SIG-M5 (cell line): ENCODE measurements at regions not wholly inside any gene's neighbourhood (a gene's known extent, or its start where the extent isn't known, plus 50 kb on each side); places are given as distances from the start of the nearest gene placed in this dataset.

Source experiments
- DNase-seq: peaks from one replicate; lab custom pipeline; 2025; lab: John Stamatoyannopoulos, UW

DNA sequence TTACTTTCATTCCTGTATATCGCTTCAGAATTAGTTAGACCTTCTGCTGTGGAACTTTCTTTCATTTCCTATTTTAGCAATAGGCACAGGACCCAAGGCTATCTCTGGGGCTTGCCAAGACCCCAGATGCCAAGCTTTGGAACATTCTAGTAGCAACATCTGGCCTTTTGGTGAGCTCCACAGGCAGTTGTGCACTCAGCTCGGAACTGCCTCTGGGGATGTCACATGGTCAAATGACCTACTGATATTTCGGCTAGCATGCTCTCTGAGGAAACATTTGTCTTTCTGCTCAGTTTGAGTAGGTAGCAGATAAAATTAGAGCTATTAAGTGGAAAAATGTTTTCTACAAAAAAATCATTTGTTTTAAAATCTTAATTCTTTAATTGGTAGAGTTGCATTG lies 76.6 kb upstream of the ITGA4 start:
- no peak for DNase-seq

DNA sequence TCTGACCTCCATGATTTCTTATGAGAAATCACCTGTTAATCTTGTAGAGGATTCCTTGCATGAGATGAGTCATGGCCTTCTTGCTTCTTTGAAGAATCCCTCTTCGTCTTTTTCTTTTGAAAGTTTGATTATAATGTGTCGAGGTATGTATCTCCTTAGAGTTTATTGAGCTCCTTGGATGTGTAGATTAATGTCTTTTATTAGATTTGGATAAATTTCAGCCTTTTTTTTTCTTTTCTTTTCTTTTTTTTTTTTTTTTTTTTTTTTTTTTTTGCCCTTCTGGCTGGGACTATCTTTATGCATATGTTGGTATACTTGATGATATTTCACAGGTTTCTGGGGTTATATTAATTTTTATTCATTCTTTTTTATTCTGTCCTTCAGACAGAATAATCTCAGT lies 72.3 kb upstream of the ITGA4 start:
- no peak for DNase-seq

DNA sequence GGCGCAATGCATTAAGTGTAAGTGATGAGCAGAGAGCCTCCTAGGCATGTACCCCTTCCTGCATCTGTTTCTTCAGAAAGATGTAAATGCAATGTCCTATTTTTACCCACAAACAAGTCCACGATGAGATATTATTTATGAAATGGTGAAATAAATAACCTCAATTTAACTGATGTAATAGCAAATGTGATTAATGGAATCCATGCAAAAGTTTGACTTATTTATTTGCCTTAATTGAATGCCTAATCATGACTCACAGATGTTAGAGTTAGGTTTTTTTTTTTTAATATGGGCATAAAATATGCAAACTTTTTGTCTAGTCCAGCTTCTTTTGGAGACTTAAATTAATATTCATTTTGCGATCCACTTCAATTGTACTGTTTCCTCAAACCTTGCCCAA lies 67.7 kb upstream of the ITGA4 start:
- no peak for DNase-seq

DNA sequence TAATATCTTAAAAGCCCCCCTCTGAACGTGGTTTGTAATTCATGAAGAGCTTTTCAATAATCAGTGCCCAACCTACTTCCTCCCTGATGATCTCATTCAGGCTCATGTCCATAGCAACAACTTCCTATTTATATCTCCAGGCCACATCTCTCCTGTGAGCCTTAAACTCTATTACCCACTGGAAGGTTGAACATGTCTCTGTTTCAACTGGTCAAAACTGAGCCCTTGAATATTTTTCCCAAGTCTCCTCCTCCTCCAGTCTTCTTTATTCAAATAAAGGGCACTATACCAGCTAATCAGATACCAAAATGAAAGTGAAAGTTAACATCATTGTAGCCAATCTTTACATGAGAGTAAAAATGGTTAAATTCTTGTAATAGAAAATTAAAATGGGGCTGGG lies 63.7 kb upstream of the ITGA4 start:
- DNase-seq = peak; percentile 57

DNA sequence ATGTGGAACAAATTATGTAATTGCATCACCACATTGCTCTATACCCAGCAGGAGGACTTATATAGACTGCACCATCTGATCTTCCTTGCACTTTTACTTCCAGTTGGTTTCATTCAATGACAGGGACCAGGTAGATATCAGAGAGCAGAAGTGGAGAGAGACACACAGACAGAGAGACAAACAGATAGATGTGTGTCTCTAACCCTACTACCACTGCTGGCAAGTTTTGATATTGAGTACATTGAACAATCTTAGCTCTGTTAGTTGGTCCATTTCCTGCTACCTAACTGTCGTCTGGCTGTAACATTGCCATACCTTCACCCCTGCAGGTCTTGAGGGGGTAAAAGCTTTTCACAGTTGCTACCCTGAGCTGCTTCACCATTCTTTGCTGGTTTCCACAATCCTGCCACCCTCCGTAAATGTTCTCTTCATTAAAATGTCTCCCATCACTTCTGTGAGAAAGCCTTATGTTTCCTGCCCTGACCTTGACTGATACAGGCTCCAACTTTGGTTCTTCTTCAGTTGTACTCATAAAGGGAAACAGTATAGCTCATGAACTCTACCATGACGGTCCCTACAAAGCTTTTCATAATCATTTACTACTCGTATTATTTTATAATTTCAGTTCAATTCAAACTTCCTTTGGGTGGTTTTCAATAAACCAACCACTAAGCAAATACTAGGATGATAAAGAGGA lies 62.3 kb upstream of the ITGA4 start:
- DNase-seq = no peak

DNA sequence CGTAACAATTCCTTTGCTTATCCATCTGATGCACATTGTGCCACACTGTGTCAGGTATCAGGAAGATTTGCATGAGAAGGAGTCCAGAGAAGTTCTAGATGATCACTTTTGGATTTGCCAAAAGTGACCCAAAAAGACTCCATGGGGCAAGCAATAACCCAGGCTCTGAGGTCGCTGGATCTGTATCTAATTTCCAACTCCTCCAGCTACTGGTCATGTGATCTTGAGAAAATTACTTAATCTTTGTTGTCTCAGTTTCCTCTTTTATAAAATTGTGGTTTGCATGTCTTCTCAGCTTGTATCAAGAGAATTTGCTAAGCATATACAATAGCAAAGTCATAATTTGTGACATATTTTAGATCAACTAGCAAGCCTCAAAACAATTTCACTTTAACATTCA lies 61.3 kb upstream of the ITGA4 start:
- peak; percentile 47 for DNase-seq

DNA sequence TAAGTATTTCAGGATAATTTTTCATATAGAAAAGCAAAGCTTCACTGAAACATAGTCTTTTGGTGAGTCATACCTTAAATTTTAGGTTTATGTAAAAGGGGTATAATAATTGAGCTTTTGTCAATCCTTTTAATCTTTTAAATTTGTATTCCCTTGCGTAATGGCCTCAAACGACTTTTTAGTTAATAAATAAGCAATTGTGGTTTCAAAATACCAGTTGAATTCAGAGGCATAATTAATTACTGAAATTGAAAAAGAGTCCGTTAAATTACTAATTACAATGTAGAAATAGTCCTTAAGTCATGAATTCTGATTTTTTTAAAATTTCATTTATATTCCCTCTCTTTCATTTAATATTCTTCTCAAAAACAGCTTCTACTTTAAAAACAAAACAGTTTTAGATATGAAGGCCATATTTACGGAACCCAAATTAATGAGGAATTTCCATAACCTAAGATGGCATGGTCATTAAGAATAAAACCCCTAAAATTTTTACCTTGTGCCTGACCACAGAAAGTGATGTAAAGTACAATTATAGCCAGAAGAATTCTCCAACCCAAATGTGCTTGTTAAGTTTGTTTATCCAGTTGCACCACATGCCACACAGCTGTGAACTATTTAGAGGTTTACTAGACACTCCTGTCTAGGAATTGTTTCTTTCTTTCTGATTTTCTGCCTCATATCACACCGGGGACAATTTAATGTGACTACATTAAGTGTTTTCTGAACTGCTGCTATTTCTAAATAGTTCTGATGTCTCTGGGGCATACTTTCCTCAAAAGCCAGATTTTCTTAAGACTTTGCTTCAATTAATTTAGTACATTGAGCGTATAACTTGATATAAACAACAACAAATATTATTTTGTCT lies 60.7 kb upstream of the ITGA4 start:
- DNase-seq = no peak

DNA sequence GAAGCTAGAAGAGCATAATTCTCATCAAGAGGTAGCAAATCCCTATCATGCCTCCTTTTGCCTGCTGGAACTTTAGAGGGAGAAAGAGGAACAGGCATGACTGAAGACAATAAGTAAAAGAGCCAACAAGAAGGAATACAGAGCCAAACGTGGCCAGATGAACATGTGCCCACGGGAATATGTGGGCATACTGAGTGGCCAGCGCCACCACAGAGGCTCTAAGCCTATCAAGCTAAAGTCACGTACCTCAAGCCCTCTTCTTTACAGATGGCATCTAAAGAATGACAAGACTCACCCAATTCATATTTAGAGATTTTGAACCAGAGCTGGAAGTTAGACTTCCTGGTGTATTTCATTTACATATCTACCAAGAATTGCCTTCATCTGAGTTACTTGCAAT lies 59.9 kb upstream of the ITGA4 start:
- no peak for DNase-seq

DNA sequence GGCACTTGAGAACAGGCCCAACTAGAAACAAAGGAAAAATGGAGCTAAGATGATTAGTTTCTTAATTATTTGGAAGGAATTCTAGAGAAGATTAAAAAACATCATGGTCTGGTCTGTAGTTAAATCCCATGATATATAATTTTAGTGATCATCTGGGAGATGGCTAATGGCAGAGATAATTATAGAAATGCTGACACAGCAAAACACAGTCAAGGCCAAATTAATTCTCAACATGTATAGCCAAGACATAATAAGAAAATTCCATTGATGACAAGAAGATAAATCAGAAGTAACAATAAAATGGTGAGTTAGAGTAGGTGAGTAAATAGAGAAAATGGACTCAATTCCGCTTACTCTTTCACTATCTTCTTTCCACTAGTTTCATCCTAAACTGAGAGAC lies 59.2 kb upstream of the ITGA4 start:
- no peak for DNase-seq

DNA sequence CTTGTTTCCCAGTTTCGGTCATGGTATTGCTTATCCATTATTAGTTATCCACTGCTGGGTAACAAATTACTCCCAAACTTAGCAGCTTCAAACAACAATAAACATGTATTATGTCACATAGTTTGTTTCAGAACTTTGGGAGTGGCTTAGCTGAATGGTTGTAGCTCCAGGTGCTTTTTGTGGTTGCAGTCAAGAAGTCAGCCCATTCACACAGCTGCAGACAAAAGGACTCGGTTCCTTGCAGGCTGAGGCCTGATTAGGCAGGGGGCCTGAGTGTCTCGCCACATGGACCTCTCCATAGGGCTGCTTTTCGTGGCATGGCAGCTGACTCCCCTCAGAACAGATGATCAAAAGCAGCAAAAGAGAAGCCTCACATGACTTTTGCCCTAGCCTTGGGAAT lies 58.2 kb upstream of the ITGA4 start:
- DNase-seq = no peak

DNA sequence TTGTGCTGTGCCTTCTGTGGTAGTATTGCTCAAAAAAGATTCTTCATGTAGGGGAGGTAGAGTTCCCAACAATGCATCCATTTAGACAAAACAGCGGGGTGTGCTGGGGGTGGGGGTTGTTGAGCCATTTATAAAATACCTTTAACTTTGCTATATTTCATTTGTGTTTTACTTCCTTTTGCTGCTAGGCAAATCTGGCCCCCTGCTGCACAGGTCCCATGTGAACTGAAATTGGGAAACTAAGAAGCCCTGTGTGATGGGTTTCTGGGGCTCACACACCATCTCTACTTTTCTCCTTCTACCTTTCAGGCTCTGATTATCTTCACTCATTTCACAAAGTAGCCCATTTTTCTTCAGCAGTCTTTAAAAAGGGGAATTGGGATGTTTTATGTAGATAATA lies 52.7 kb upstream of the ITGA4 start:
- no peak for DNase-seq

DNA sequence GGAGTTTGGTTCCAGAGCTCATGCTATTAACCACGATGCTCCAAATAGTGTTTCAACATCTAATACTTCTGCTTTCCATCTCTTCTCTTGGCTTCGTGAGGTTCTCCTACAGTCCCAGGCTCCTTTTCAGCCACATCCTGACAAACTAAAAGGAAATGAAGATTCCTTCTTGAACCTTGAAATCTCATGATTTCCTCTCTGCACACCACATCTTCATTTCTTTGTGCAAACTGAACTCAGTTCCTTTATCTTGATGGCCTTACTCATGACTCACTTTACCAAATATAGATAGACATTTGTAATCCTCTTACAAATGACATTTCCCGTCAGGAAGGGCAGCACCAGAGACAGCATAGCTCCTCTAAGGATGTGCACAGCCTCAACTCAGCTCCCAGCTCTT lies 50.0 kb upstream of the ITGA4 start:
- DNase-seq = peak; percentile 58
